GM21526 (cell line): ENCODE measurements at regions not wholly inside any gene's neighbourhood (a gene's known extent, or its start where the extent isn't known, plus 50 kb on each side); places are given as distances from the start of the nearest gene placed in this dataset.

Experiments used
- ATAC-seq: cut with Tn5 transposase; IDR thresholded peaks from one replicate; pipeline ENCODE4 v1.9.1; 2021; ENCODE audit warnings: moderate library complexity; ENCODE audit not compliant: unreplicated experiment, low FRiP score

GRCh38 chr1:96992871-96993270 is 271.3 kb downstream of the PTBP2 start:
- ATAC-seq = no peak

- no peak for ATAC-seq
Observed at GRCh38 chr1:96995351-96995750, 273.8 kb downstream of the PTBP2 start.

- ATAC-seq = no peak
Observed at GRCh38 chr1:96996001-96996400, 274.4 kb downstream of the PTBP2 start.

- ATAC-seq = no peak
Observed at GRCh38 chr1:96997717-96998116, 276.1 kb downstream of the PTBP2 start.

- no peak for ATAC-seq
Observed at GRCh38 chr1:96998466-96998865, 276.9 kb downstream of the PTBP2 start.

- no peak for ATAC-seq
Observed at GRCh38 chr1:96999191-96999590, 277.6 kb downstream of the PTBP2 start.

- ATAC-seq = no peak
Observed at GRCh38 chr1:97004054-97004453, 282.5 kb downstream of the PTBP2 start.

- ATAC-seq = no peak
Observed at GRCh38 chr1:97004743-97005142, 283.2 kb downstream of the PTBP2 start.

- ATAC-seq = no peak
Observed at GRCh38 chr1:97006044-97006661, 284.6 kb downstream of the PTBP2 start.

GRCh38 chr1:97007840-97008604 is 286.4 kb downstream of the PTBP2 start:
- no peak for ATAC-seq

GRCh38 chr1:97010566-97011264 is 289.1 kb downstream of the PTBP2 start:
- no peak for ATAC-seq

GRCh38 chr1:97013136-97013535 is 291.6 kb downstream of the PTBP2 start:
- no peak for ATAC-seq

- ATAC-seq = no peak
Observed at GRCh38 chr1:97013941-97014340, 292.4 kb downstream of the PTBP2 start.

GRCh38 chr1:97014426-97014825 is 292.8 kb downstream of the PTBP2 start:
- ATAC-seq = no peak

- no peak for ATAC-seq
Observed at GRCh38 chr1:97017895-97018294, 296.3 kb downstream of the PTBP2 start.
